Activated CD4-positive, alpha-beta T cell treated with anti-CD3 and anti-CD28 coated beads, Interleukin-2, amount 50 U/mL, for 48 hours (primary cell): ENCODE measurements at regions not wholly inside any gene's neighbourhood (a gene's known extent, or its start where the extent isn't known, plus 50 kb on each side); places are given as distances from the start of the nearest gene placed in this dataset.
"Not testable (repeated sequence)": the region's sequence is repeated elsewhere in the genome, so short reads cannot be mapped to it uniquely, and the experiment has no call there.

ENCODE experiments used
- DNase-seq, 2 experiments: peaks; one replicate each; pipeline ENCODE4 v3.0.0-alpha.2; 2020

DNA sequence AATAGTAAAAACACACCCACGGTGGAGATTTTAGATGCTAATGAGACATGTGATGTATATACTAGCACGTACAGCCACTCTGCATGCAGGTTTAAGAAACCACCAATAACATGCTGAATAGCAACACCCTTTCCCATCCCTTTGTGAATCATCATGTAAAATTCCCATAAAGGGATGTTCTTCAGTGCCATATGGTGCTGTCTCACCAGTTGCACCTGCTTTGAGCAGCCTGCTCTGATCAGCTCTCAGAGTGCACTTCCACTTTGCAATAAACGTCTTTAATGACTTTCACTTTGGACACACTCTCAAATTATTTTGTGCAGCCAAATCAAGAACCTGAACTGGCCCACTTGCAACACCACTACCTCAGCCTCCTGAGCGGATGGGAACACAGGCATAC lies 615.0 kb downstream of the ANKRD7 start:
- DNase-seq: no peak

DNA sequence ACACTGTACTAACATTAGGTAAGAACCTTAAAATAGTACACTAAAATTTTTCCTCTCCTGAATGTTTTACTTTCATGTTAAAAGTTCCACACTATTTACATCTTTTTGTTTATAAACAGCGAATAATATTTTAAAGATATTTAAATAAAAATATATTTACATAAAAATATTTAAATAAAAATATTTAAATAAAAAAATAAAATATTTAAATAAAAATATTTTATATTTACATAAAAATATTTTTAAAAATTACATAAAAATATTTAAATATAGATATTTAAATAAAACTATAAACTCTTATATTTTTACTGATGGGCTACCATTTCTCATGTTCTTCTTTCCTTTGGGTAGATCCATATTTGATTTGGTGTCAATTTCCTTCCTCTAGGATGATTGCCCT lies 619.0 kb downstream of the ANKRD7 start:
- DNase-seq: no peak

DNA sequence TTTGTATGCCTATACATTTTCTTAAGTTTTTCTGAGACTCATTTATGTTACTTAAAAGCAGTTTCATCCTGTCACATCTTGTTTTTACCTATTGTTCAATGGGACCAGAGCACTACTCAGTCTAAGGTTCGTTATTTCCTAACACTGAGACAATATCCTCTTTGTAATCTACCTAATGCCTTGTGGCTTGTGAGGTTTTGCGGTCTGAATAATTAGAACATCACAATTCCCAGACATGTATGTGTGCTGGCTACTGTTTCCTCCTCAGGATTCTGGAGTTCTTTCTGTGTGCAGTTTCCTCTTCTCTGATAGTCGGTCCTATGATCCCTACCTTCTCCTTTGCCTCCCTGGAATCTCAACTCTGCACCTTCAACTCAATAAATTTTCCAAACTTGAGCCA lies 620.2 kb downstream of the ANKRD7 start:
- no peak for DNase-seq

DNA sequence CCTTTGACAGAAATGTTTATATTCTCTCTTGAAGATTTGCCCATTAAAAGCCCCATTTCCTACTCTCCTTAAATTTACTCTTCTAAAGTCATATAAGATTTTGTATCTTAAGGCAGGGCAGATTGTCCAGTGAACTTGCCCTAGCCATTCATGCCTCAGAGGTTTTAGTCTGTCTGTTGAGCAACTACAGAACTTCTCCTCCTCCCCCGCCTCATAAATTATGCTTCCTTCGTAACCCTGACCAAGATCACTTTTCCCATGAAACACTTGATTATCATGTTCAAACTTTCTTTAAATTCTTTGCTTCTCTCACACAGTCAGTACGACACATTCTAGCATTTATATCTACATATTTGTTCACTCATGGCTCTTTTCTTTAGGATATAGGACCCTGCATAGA lies 621.3 kb downstream of the ANKRD7 start:
- no peak for DNase-seq

DNA sequence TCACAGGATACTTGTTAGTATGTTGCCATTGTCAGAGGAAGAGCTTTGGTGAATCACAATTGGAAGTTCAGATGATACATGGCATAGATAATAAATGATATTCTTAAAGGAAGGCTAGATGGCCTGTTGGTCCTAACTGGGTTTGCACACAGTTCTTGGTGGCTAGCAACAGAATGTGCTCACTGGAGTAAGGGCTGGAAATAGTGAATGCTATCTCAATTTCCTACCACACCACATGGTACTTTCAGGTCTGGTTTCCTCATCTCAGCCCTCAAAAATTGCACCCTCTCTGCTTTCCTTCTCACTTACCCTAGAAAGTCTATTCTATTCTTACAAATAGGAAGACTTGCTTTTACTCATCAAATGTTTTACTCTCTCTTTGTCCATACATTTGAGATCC lies 622.5 kb downstream of the ANKRD7 start:
- no peak for DNase-seq

DNA sequence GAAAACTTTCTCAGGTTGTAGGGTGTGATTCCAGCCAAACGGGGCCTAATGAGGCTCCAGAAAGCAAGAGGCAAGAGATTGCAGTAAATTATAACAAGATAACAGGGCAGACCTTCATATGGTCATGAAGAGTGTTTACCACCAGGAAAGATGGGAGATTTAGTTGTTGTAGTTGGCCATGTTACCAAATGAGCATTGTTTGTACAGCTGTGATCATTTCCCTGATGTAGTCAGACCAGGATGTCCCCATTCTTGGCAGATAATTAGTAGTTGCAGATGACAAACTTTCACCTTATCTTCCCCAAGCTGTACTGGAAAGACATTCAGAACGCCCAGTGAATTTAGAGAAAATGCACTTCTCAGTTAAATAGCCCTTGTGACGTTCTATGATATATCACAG lies 630.8 kb downstream of the ANKRD7 start:
- DNase-seq: no peak

DNA sequence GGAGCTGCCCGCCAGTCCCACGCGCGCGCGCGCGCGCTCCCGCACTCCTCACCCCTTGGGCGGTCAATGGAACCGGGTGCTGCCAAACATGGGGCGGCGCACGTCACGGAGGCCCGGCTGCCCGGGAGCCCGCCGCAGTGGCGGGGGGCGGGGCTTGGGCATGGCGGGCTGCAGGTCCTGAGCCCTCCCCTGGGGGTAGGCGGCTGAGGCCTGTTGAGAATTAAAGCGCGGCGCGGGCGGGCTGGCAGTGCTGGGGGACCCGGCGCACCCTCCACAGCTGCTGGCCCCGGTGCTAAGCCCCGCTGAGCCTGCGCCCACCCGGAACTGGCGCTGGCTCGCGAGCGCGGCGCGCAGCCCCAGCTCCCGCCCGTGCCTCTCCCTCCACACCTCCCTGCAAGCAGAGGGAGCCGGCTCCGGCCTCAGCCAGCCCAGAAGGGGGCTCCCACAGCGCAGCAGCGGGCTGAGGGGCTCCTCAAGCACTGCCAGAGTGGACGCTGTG lies 634.2 kb downstream of the ANKRD7 start:
- DNase-seq: no peak

DNA sequence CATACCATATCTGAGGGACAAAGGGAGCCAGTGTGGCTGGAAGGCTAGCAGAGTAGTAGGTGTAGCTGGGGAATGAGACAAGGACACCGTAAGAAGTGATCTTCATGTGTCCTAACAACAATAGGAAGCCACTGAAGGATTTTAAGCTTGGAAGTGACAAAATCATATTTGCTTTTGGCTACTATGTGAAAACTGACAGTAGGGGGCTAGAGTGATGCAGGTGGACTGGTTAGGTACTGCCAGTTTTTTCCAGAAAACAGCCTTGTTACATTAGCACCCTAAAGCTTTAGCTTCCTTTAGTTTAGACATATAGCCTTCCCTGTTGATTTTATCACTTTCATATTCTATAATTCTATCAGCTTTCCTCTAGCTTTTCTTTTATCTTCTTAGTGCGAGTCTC lies 637.1 kb downstream of the ANKRD7 start:
- DNase-seq: no peak

DNA sequence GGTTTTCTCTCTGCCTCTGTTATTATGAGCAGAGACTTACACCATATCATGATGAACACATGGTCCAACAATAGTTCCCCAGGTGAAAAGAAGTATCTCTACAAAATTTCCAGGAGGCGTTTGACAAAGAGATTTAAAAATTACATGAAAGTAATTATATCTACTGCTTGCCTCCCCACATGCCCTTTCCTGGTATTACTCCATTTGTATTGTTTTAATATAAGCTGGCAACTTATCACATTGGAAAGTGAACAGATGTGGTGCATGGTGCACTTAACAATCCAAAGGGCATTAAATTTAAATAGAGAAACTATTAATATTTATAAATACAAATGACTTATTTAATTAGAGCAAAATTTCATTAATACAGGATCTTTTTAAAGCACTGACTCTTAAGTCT lies 638.2 kb downstream of the ANKRD7 start:
- DNase-seq: no peak

DNA sequence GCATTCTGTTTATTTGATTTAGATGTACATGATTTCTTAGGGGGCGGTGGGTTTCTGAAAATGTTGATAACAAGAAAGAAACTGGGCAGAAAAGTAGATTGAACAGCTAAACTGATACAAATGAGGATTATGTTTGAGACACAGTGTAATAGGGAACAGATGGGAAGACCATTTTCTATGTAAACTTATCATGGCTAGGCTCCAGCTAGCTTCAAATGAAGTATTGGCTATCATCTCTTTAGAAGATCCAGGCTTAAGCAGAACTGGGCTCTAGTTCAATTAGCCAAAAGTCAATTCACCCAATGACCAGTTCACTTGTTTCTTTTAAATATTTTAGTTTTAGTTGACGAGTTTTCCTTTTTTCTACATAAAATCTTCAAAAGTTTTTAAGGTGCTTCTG lies 639.5 kb downstream of the ANKRD7 start:
- DNase-seq: no peak

DNA sequence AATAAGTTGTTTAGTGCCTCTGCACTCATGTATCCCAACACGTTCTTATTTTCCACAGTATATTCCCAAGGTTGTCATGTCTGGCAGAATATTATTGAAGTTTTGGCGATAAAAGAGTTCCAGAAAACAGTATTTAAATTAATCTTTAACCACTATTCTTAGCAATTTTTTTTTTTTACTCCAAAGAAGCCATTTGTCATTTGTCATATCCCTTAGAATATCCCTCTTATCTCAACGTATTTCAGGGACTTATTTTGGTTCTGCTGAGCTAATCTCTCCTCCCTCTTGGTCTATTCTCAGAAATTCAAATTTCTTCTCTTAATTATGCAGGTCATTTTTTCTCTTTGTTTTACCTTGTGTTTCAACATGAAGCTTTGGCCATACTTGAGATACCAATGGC lies 643.4 kb downstream of the ANKRD7 start:
- DNase-seq: no peak

DNA sequence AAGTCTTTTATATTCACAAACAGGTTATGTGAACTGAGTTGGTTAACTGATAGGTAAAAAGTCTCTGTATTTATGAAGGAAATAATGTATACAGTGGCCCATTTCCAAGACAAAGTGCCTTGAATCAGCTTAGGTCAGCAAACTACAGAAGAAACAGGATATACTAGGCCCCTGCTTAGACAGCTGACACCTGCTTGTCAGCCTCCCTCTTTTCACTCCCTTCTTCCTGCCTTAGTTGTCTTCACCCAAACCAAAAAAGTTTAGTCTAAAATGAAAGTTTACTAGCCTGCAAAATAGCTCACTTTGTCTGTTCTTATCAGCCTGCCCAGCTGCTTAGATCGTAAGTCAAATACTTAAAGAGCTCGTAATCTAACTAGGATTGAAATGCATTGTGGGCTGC lies 644.6 kb downstream of the ANKRD7 start:
- DNase-seq: not testable (repeated sequence)

DNA sequence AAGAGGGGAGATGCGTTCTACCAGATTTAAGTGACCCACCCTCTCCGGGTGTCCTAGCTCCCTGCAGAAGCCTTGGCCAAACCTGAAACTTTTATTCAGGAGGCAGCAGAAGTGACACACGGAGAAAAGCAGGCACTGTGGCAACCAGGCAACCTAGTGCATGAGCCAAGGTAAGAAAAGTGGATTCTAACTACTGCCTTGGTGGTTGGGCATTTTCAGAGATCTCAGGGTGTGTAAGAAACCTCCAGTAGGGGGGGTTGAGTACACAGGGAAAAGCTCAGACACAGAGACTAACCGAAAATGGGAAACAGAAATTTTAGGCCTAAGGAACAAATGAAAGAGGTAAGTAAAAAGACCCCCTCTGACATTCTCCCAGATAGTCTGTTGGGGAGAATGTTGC lies 645.7 kb downstream of the ANKRD7 start:
- no peak for DNase-seq

DNA sequence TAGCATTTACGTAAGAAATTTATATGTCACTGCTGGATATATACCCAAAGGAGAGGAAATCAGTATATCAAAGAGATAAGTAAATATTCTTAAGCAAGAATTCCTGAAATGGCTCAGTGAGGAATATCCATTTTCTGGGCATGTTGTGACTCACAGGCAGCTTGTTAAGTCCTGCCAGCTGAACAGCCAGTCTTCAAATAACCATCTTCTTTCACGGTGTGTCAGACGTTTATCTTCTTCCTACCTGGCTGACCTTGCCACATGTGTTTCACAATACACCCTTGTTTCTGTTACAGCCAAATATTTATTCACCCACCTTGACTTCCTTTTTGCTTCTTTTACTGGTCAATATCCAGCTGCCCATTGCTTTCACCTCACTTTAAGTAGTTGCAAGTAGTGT lies 648.1 kb downstream of the ANKRD7 start:
- no peak for DNase-seq

DNA sequence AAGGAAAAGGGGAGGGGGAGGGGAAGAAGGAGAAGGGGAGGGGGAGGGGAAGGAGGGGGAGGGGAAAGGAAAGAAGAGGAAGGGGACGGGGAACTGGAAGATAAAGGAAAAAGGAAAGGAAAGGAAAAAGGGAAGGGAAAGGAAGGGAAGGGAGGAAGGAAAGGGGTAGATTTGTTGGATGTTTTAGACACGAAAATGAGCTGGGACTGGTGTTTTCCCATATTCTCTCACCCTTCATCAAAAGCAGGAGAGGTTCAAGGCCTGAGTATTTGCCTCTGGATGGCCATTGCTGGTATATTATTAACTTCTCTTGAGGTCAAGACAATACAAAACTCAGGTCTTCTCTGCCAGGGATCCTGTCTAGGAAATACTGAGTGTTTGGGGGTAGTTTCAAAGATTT lies 652.7 kb downstream of the ANKRD7 start:
- no peak for DNase-seq

DNA sequence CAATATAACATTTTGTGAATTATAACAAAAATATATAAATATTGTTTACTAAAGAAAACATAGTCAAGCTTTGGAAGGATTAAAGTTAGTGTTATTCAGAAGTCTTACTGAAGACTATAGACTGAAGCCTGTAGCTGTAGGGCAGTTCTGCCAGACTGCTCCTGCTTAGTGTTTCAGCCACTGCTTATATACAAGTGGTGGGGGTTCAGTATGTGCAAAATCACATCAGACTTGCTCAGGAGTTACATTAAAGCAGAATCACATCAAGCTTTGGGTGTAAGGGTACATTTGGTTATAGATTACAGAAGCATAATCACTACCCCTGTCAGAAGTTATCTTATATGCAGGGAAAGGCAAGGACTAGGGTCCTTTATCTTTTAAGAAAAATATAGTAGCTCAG lies 653.8 kb downstream of the ANKRD7 start:
- DNase-seq: no peak

DNA sequence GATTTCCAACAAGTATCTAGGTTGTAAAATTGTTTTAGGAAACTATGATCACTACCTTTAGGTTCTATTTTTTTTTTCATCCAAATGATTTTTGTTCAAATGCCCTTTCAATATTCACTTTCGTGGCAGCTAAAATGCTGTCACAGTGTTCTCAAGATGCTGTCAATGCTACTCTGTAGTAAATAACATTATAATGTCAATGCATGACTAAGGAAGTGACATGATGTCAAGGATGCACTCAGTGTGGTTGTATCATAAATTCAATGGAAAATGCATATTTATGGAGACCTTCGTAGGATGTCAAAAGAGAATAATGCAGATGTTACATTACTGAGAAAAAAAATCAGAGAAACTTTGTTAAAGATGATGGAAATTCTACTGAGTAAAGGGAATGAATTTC lies 673.8 kb downstream of the ANKRD7 start:
- DNase-seq: no peak

DNA sequence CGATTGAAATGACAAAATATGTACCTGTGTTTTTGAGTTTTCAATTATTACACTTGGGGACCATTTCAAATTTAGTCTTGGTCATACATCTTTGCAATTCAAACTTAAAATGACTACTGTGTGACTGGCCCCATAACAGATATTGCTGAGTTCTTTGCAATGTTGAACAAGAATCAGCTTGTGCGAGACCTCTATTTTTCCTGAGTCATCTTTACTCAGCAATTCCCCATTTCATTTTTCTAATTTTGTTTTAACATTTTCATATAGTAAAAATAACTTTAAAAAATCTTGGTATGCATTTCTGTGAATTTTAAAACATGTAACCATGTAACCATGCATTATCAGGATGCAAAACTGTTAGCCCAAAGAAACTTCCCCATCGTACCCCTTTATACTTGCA lies 678.1 kb downstream of the ANKRD7 start:
- no peak for DNase-seq

DNA sequence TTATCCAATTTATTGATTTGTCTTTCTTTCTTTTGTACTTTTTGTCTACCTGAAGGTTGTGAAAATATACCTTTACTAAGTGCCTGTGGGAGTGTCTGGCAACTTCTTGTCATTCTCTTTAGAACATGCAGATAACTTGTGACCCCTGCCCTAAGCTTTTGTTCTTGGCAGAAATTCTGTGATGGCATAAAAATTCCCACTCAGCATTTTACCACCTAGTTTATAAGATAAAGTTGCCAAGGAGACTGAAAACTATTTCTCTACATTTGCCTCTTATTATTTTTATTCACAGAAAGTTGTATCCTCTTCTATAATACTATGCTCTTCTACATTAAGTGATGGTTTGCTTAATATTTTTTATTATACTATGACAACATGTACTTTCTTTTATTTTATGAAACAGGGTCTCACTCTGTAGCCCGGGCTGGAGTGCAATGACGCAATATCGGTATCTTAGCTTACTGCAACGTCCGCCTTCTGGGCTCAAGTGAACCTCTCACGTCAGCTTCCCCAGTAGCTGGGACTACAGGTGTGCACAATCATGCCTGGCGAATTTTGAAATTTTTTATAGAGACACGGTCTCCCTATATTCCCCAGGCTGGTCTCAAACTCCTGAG lies 683.5 kb downstream of the ANKRD7 start:
- DNase-seq: no peak

DNA sequence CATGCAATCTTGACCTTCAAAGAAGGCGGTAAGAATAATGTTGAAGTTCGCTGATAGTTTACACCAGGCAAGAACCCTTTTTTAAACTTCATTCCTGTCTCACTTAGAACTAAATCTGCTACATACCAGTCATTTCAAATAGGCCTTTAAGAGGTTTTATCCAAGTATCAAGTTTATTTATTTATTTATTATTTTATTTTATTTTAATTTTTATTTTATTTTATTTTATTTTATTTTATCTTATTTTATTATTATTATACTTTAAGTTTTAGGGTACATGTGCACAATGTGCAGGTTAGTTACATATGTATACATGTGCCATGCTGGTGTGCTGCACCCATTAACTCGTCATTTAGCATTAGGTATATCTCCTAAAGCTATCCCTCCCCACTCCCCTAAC lies 691.6 kb downstream of the ANKRD7 start:
- DNase-seq: not testable (repeated sequence)

DNA sequence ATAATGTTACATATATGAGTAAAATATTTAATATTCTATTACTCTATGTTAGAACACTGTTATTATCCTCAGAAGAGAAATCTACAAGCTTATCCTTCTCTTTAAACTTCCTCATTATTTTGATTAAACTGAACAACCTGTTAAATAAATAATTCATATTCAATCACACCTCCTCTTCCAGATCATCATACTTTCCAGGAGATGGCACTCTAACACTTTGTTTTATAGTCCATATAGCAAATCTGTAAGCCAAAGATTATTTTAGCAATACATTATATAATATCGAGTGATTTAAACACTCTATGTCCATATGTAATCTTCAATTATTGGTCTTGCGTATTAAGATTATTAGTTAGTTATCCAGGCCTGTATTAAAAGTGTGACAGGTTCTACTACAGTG lies 694.1 kb downstream of the ANKRD7 start:
- no peak for DNase-seq

DNA sequence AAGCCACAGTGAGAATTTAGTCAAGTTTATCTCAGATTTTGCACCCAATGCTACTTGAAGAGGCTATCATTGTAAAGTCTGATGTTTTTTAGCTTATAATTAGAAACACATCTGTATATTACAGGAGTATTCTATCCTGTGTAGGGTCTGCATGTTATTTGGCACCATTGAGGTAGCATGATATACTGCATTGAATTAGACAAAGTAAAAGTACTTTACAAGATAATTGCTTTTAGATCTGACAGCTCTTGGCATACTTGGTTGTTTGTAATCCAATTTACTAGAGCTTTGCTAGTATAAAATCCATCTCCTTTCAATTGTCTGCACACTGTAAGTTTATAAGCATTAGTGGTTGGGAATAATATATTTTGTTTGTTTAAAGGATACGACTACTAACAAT lies 714.3 kb downstream of the ANKRD7 start:
- DNase-seq: no peak

DNA sequence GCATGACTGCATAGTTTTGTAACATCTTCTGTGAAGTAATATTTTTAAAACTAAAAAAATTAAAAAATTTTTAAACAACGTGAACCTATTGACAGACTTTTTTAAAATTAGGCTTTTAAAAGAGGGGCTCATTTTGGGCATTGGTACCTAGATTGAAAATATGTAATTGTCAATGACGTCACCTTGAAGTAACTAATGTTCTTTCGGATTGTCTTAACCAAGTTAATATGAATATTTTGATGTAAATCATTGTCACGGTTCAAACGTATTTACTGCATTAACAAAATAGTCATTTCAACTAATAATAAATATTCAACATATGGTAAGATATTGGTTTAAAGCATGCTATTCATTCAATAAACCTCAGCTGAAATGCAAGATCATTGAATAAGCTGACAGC lies 719.8 kb downstream of the ANKRD7 start:
- no peak for DNase-seq

DNA sequence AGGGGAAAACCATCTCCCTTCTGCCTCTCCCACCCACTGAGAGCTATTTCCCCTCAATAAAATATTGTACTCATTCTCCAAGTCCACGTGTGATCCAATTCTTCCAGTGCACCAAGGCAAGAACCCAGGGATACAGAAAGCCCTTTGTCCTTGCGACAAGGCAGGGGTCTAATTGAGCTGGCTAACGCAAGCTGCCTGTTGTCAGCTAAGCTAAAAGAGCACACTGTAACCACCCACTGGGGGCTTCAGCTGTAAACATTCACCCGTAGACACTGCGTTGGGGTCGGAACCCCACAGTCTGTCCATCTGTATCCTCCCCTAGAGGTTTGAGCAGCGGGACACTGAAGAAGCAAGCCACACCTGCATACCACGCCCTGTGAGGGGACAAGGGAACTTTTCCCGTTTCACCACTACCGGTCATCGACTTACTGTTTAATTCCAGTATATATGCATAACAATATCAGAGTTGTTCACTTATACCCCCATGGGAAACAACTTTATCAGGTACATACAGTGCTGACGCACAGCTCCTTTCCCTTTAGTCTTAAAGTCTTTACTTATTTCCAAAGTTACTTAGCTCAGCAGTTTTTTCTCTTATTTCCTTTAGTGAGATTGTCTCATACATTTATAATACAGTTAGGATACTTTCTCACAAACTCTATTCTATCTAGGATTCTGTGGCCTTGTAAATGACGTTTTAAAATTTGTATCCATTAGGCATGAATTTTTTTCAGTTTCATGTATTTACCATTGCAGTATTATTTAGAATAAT lies 721.6 kb downstream of the ANKRD7 start:
- no peak for DNase-seq

DNA sequence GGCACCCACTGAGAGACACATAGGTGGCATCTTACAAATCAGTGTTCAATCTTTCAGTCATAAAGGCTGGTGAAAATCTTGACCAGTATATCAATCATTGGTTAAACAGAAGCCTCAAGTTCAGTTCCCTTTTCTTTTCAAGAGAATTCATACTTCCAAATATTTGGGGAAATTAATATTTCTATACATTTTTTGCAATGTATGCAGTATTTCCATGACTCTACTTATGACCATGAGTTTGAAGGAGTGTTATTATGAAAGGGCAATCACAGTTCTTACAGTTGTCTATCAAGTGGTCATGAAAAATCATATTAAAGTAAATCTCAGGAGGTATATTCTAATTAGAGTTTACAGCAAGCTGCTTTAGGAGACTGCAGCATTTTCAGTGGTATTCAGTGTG lies 724.0 kb downstream of the ANKRD7 start:
- DNase-seq: no peak
